HG03045 (cell line): ENCODE measurements at regions not wholly inside any gene's neighbourhood (a gene's known extent, or its start where the extent isn't known, plus 50 kb on each side); places are given as distances from the start of the nearest gene placed in this dataset.
"Not testable (repeated sequence)": the region's sequence is repeated elsewhere in the genome, so short reads cannot be mapped to it uniquely, and the experiment has no call there.

Experiments
- ATAC-seq: cut with Tn5 transposase; IDR thresholded peaks from one replicate; pipeline ENCODE4 v1.9.1; 2021; ENCODE audit warnings: mild to moderate bottlenecking, moderate library complexity; ENCODE audit not compliant: unreplicated experiment

GRCh38 chr16:65621640-65622039 is 499.8 kb upstream of the CDH11 start:
- no peak for ATAC-seq

GRCh38 chr16:65619606-65620005 is 497.7 kb upstream of the CDH11 start:
- ATAC-seq, result no peak

- ATAC-seq, result no peak
Observed at GRCh38 chr16:65618931-65619330, 497.1 kb upstream of the CDH11 start.

- no peak for ATAC-seq
Observed at GRCh38 chr16:65618333-65618732, 496.5 kb upstream of the CDH11 start.

- ATAC-seq, result no peak
Observed at GRCh38 chr16:65617421-65617820, 495.6 kb upstream of the CDH11 start.

GRCh38 chr16:65608455-65608854 is 486.6 kb upstream of the CDH11 start:
- no peak for ATAC-seq

GRCh38 chr16:65604771-65605170 is 482.9 kb upstream of the CDH11 start:
- no peak for ATAC-seq

- ATAC-seq, result no peak
Observed at GRCh38 chr16:65601781-65602180, 479.9 kb upstream of the CDH11 start.

GRCh38 chr16:65600629-65601028 is 478.8 kb upstream of the CDH11 start:
- no peak for ATAC-seq

GRCh38 chr16:65600046-65600445 is 478.2 kb upstream of the CDH11 start:
- no peak for ATAC-seq

- ATAC-seq, result no peak
Observed at GRCh38 chr16:65598621-65599020, 476.8 kb upstream of the CDH11 start.

GRCh38 chr16:65583498-65583897 is 461.6 kb upstream of the CDH11 start:
- ATAC-seq, result no peak

- ATAC-seq, result no peak
Observed at GRCh38 chr16:65579050-65579449, 457.2 kb upstream of the CDH11 start.

GRCh38 chr16:65576631-65577030 is 454.8 kb upstream of the CDH11 start:
- no peak for ATAC-seq

- no peak for ATAC-seq
Observed at GRCh38 chr16:65576139-65576538, 454.3 kb upstream of the CDH11 start.

GRCh38 chr16:65574326-65574966 is 452.6 kb upstream of the CDH11 start:
- no peak for ATAC-seq

GRCh38 chr16:65572156-65572555 is 450.3 kb upstream of the CDH11 start:
- no peak for ATAC-seq

GRCh38 chr16:65570261-65570660 is 448.4 kb upstream of the CDH11 start:
- no peak for ATAC-seq

GRCh38 chr16:65559846-65560245 is 438.0 kb upstream of the CDH11 start:
- ATAC-seq, result no peak

- not testable (repeated sequence) for ATAC-seq
Observed at GRCh38 chr16:65549689-65550088, 427.8 kb upstream of the CDH11 start.

GRCh38 chr16:65548470-65548869 is 426.6 kb upstream of the CDH11 start:
- ATAC-seq, result no peak

- no peak for ATAC-seq
Observed at GRCh38 chr16:65547772-65548446, 426.0 kb upstream of the CDH11 start.

- ATAC-seq, result no peak
Observed at GRCh38 chr16:65546353-65546791, 424.5 kb upstream of the CDH11 start.
